Parathyroid adenoma (tissue), 2 donors: ENCODE measurements at regions not wholly inside any gene's neighbourhood (a gene's known extent, or its start where the extent isn't known, plus 50 kb on each side); places are given as distances from the start of the nearest gene placed in this dataset.

Source experiments
- H2AFZ ChIP-seq: fragments of 300-600 bp; sonication (generic); one replicate; pipeline ENCODE4 v1.7.0; 2017; ENCODE audit warnings: antibody characterized with exemption, mild to moderate bottlenecking
- H3K27ac ChIP-seq: fragments of 300-600 bp; sonication (generic); one replicate; pipeline ENCODE4 v1.7.0; 2017
- H3K27me3 ChIP-seq: fragments of 300-600 bp; sonication (generic); one replicate; pipeline ENCODE4 v1.7.0; 2017; ENCODE audit warnings: low read length; ENCODE audit not compliant: control insufficient read depth, insufficient read depth
- H3K36me3 ChIP-seq: fragments of 300-600 bp; sonication (generic); one replicate; pipeline ENCODE4 v1.7.0; 2017; ENCODE audit warnings: low read length; ENCODE audit not compliant: control insufficient read depth, insufficient read depth
- H3K4me1 ChIP-seq: fragments of 300-600 bp; sonication (generic); one replicate; pipeline ENCODE4 v1.7.0; 2017; ENCODE audit warnings: control low read depth
- H3K4me2 ChIP-seq: fragments of 300-600 bp; sonication (generic); one replicate; pipeline ENCODE4 v1.7.0; 2017; ENCODE audit warnings: low read length
- H3K4me3 ChIP-seq: fragments of 300-600 bp; sonication (generic); one replicate; pipeline ENCODE4 v1.7.0; 2017; ENCODE audit warnings: low read depth, low read length
- H3K79me2 ChIP-seq: fragments of 300-600 bp; sonication (generic); one replicate; pipeline ENCODE4 v1.7.0; 2017; ENCODE audit warnings: control low read depth
- H3K9ac ChIP-seq: fragments of 300-600 bp; sonication (generic); one replicate; pipeline ENCODE4 v1.7.0; 2017; ENCODE audit warnings: mild to moderate bottlenecking
- H3K9me3 ChIP-seq: fragments of 300-600 bp; sonication (generic); one replicate; pipeline ENCODE4 v1.7.0; 2017; ENCODE audit warnings: low read length; ENCODE audit not compliant: control insufficient read depth
- CTCF ChIP-seq: fragments of 300-600 bp; sonication (generic); IDR thresholded peaks from one replicate; pipeline ENCODE4 v1.7.0; 2017; ENCODE audit warnings: antibody characterized with exemption, mild to moderate bottlenecking
- donor health status: primary hyperparathyroidism.

- H3K9ac ChIP-seq, result no peak overlapping the region
- no peaks in the 10 kb centered on the region for H3K4me1 ChIP-seq
- no peak for TF ChIP-seq CTCF
- no peaks in the 10 kb centered on the region for H3K9me3 ChIP-seq
- H2AFZ ChIP-seq, result no peak overlapping the region
- H3K27me3 ChIP-seq, result no peaks in the 10 kb centered on the region
- no peaks in the 10 kb centered on the region for H3K36me3 ChIP-seq
- no peak overlapping the region for H3K4me3 ChIP-seq
- no peak overlapping the region for H3K27ac ChIP-seq
- no peak overlapping the region for H3K4me2 ChIP-seq
- no peaks in the 10 kb centered on the region for H3K79me2 ChIP-seq
Observed at GRCh38 chr1:95426772-95427171, 192.8 kb downstream of the RWDD3 start.

- no peak for TF ChIP-seq CTCF
- Histone ChIP-seq H3K4me1 (no peaks in the 10 kb centered on the region), H3K4me2 (no peak overlapping the region), H3K9me3 (no peaks in the 10 kb centered on the region), H3K4me3 (no peak overlapping the region), H2AFZ (no peak overlapping the region), H3K79me2 (no peaks in the 10 kb centered on the region), H3K27me3 (no peaks in the 10 kb centered on the region), H3K27ac (no peak overlapping the region), H3K9ac (no peak overlapping the region), H3K36me3 (no peaks in the 10 kb centered on the region)
Observed at GRCh38 chr1:95427525-95427924, 193.5 kb downstream of the RWDD3 start.

GRCh38 chr1:95431235-95431634 lies 197.2 kb downstream of the RWDD3 start:
- Histone ChIP-seq H3K27ac (no peak overlapping the region), H3K9ac (no peak overlapping the region), H3K27me3 (no peaks in the 10 kb centered on the region), H2AFZ (no peak overlapping the region), H3K4me1 (no peaks in the 10 kb centered on the region), H3K79me2 (no peaks in the 10 kb centered on the region), H3K9me3 (no peaks in the 10 kb centered on the region), H3K36me3 (no peaks in the 10 kb centered on the region), H3K4me2 (no peak overlapping the region), H3K4me3 (no peak overlapping the region)
- no peak for TF ChIP-seq CTCF

- no peaks in the 10 kb centered on the region for H3K79me2 ChIP-seq
- no peaks in the 10 kb centered on the region for H3K9me3 ChIP-seq
Observed at GRCh38 chr1:95435611-95436010, 201.6 kb downstream of the RWDD3 start.

More at GRCh38 chr1:95435611-95436010, 201.6 kb downstream of the RWDD3 start:
- no peaks in the 10 kb centered on the region for H3K4me1 ChIP-seq
- no peak overlapping the region for H2AFZ ChIP-seq
- H3K4me2 ChIP-seq, result no peak overlapping the region
- no peak overlapping the region for H3K4me3 ChIP-seq
- no peak overlapping the region for H3K9ac ChIP-seq
- TF ChIP-seq CTCF, result no peak
- no peak overlapping the region for H3K27ac ChIP-seq
- H3K27me3 ChIP-seq, result no peaks in the 10 kb centered on the region
- H3K36me3 ChIP-seq, result no peaks in the 10 kb centered on the region
